ENCODE measurements at regions not wholly inside any gene's neighbourhood (a gene's known extent, or its start where the extent isn't known, plus 50 kb on each side); places are given as distances from the start of the nearest gene placed in this dataset.

DNA sequence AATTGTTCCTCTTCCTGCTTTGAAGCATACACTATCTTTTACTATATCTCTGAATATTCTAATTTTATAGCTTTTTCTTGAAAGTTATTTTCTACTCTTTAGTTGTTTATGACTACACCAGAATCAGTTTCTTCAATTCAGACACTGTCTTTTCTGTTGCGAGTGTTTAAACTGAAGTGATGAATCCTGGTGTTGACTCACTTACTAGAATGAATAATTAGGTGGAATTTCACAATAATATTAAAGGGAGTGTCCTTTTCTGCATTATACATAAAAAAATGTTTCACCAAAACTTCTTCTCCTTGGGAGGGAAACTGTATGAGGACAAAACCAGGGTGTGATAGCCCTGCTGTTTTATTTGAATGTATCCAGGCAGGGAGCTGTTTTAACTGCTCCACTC lies 1383.1 kb downstream of the C4orf33 start:
- TF ChIP-seq, protein P1, sequence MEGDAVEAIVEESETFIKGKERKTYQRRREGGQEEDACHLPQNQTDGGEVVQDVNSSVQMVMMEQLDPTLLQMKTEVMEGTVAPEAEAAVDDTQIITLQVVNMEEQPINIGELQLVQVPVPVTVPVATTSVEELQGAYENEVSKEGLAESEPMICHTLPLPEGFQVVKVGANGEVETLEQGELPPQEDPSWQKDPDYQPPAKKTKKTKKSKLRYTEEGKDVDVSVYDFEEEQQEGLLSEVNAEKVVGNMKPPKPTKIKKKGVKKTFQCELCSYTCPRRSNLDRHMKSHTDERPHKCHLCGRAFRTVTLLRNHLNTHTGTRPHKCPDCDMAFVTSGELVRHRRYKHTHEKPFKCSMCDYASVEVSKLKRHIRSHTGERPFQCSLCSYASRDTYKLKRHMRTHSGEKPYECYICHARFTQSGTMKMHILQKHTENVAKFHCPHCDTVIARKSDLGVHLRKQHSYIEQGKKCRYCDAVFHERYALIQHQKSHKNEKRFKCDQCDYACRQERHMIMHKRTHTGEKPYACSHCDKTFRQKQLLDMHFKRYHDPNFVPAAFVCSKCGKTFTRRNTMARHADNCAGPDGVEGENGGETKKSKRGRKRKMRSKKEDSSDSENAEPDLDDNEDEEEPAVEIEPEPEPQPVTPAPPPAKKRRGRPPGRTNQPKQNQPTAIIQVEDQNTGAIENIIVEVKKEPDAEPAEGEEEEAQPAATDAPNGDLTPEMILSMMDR (IDR thresholded peaks at IDR 0.05; ENCODE audit: insufficient read depth in 1 of 2, low read depth in 1 of 2, low read length in 1 of 2, severe bottlenecking in 1 of 2, unreplicated experiment in 1 of 2): no peak
- H3K4me1 ChIP-seq: no peaks in the 10 kb centered on the region
- H3K36me3 Mint-ChIP-seq (ENCODE audit: insufficient read depth, unreplicated experiment): no peaks in the 10 kb centered on the region
- ChIA-PET CTCF (no interaction called here), POLR2A (no interaction called here)
- no peak for DNase-seq
- peaks cover under 1% of the 10 kb centered on the region for H3K9me3 Mint-ChIP-seq (ENCODE audit: unreplicated experiment)
- H3K4me3 Mint-ChIP-seq (ENCODE audit: unreplicated experiment): no peak overlapping the region
- no peaks in the 10 kb centered on the region for H3K27me3 Mint-ChIP-seq (ENCODE audit: insufficient read depth, unreplicated experiment)
- intact Hi-C loops (cut with micrococcal nuclease; ENCODE audit: unreplicated experiment): no loop called here
- H3K9me3 ChIP-seq: no peaks in the 10 kb centered on the region
- H3K27ac Mint-ChIP-seq (ENCODE audit: unreplicated experiment): no peak overlapping the region
- H3K4me3 ChIP-seq (ENCODE audit: low read depth, low read length): no peak overlapping the region
- H3K27me3 ChIP-seq (replicated peaks; ENCODE audit: control insufficient read depth, insufficient read depth, low read length): no peaks in the 10 kb centered on the region
- no peaks in the 10 kb centered on the region for H3K4me1 Mint-ChIP-seq (ENCODE audit: low read depth, unreplicated experiment)
- H3K36me3 ChIP-seq (ENCODE audit: control insufficient read depth, insufficient read depth, low read length): no peaks in the 10 kb centered on the region; the same call in 1 of the 2 replicates
- no TSS peak for BruUV-seq (replicated peaks)

DNA sequence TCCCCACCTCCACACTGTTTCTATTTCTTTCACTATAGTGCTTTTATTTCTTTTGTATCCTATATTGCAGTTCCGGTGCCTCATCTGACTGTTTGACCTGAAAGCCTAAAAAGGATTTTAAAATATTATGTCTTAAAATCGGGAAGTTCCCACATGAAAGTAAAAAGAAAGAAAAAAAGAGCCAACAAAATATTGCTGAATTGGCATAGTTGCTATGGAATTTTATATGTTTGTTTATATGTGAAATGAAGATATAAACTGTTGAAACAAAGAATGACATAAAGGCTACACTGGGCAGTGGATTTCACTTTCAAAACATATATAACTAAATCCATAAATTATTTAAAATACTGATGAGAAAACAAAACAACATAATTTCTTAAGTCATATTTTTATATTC lies 1383.7 kb downstream of the C4orf33 start:
- H3K4me3 ChIP-seq (ENCODE audit: low read depth, low read length): no peak overlapping the region
- H3K27me3 ChIP-seq (replicated peaks; ENCODE audit: control insufficient read depth, insufficient read depth, low read length): no peaks in the 10 kb centered on the region
- intact Hi-C loops (cut with micrococcal nuclease; ENCODE audit: unreplicated experiment): no loop called here
- Mint-ChIP-seq H3K27me3 (ENCODE audit: insufficient read depth, unreplicated experiment) (no peaks in the 10 kb centered on the region), H3K4me3 (ENCODE audit: unreplicated experiment) (no peak overlapping the region), H3K36me3 (ENCODE audit: insufficient read depth, unreplicated experiment) (no peaks in the 10 kb centered on the region), H3K27ac (ENCODE audit: unreplicated experiment) (no peak overlapping the region), H3K4me1 (ENCODE audit: low read depth, unreplicated experiment) (no peaks in the 10 kb centered on the region), H3K9me3 (ENCODE audit: unreplicated experiment) (peaks cover 8% of the 10 kb centered on the region)
- BruUV-seq (replicated peaks): no TSS peak
- ChIA-PET CTCF (no interaction called here), POLR2A (no interaction called here)
- H3K9me3 ChIP-seq: no peaks in the 10 kb centered on the region
- TF ChIP-seq, protein P1 (IDR thresholded peaks at IDR 0.05; ENCODE audit: insufficient read depth in 1 of 2, low read depth in 1 of 2, low read length in 1 of 2, severe bottlenecking in 1 of 2, unreplicated experiment in 1 of 2): no peak
- no peaks in the 10 kb centered on the region; the same call in 1 of the 2 replicates for H3K36me3 ChIP-seq (ENCODE audit: control insufficient read depth, insufficient read depth, low read length)
- DNase-seq: no peak
- no peaks in the 10 kb centered on the region for H3K4me1 ChIP-seq

DNA sequence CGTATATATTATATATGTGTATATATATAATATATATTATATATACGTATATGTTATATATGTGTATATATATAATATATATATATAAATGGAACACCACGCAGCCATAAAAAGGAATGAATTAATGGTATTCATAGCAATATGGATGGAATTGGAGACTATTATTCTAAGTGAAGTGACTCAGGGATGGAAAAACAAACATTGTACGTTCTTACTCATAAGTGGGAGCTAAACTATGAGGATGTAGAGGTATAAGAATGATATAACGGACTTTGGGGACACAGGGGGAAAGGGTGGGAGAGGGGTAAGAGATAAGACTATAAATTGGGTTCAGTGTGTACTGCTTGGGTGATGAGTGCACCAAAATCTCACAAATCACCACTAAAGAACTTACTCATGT lies 1388.9 kb downstream of the C4orf33 start:
- Histone ChIP-seq H3K4me3 (ENCODE audit: low read depth, low read length) (no peak overlapping the region), H3K9me3 (no peaks in the 10 kb centered on the region), H3K36me3 (ENCODE audit: control insufficient read depth, insufficient read depth, low read length) (no peaks in the 10 kb centered on the region), H3K4me1 (no peaks in the 10 kb centered on the region), H3K27me3 (replicated peaks; ENCODE audit: control insufficient read depth, insufficient read depth, low read length) (no peaks in the 10 kb centered on the region)
- H3K36me3 Mint-ChIP-seq (ENCODE audit: insufficient read depth, unreplicated experiment): no peaks in the 10 kb centered on the region
- H3K27ac Mint-ChIP-seq (ENCODE audit: unreplicated experiment): no peak overlapping the region
- peaks cover 8% of the 10 kb centered on the region for H3K9me3 Mint-ChIP-seq (ENCODE audit: unreplicated experiment)
- no peaks in the 10 kb centered on the region for H3K4me1 Mint-ChIP-seq (ENCODE audit: low read depth, unreplicated experiment)
- POLR2A ChIA-PET: no interaction called here
- intact Hi-C loops (cut with micrococcal nuclease; ENCODE audit: unreplicated experiment): no loop called here
- CTCF ChIA-PET: no interaction called here
- H3K27me3 Mint-ChIP-seq (ENCODE audit: insufficient read depth, unreplicated experiment): no peaks in the 10 kb centered on the region
- DNase-seq: no peak
- BruUV-seq (replicated peaks): no TSS peak
- TF ChIP-seq, protein P1 (IDR thresholded peaks at IDR 0.05; ENCODE audit: insufficient read depth in 1 of 2, low read depth in 1 of 2, low read length in 1 of 2, severe bottlenecking in 1 of 2, unreplicated experiment in 1 of 2): no peak
- H3K4me3 Mint-ChIP-seq (ENCODE audit: unreplicated experiment): no peak overlapping the region

Data from Caco-2 (cell line).